Mesendoderm (in vitro differentiated cells): ENCODE measurements at regions not wholly inside any gene's neighbourhood (a gene's known extent, or its start where the extent isn't known, plus 50 kb on each side); places are given as distances from the start of the nearest gene placed in this dataset.
A peak's percentile ranks its signal among the peaks of the same experiment; 100 is the strongest.

Source experiments
- DNase-seq: peaks from one replicate; pipeline ENCODE4 v3.0.0; 2013
- H2AK5ac ChIP-seq: 2 replicates; pipeline ENCODE4 v1.6.1; 2013; ENCODE audit warnings: low read length, inconsistent platforms
- H2BK120ac ChIP-seq: 2 replicates; pipeline ENCODE4 v1.6.1; 2013; ENCODE audit warnings: low read depth, mild to moderate bottlenecking, low read length, moderate library complexity, mixed read lengths
- H2BK15ac ChIP-seq: replicated peaks from 2 replicates; pipeline ENCODE4 v1.6.1; 2013; ENCODE audit warnings: low read depth, mild to moderate bottlenecking, moderate library complexity
- H2BK5ac ChIP-seq: 2 replicates; pipeline ENCODE4 v1.6.1; 2013; ENCODE audit warnings: low read length, inconsistent platforms
- H3K18ac ChIP-seq: 2 replicates; pipeline ENCODE4 v1.6.1; 2013; ENCODE audit warnings: mild to moderate bottlenecking, low read length, mixed read lengths
- H3K23ac ChIP-seq: one replicate; pipeline ENCODE4 v1.6.1; 2013; ENCODE audit warnings: low read length
- H3K27ac ChIP-seq: 2 replicates; pipeline ENCODE4 v1.5.1; 2013; ENCODE audit warnings: low read depth, mild to moderate bottlenecking, inconsistent platforms, low read length, moderate library complexity
- H3K27me3 ChIP-seq: 2 replicates; pipeline ENCODE4 v1.6.1; 2013; ENCODE audit warnings: low read length, control low read depth, mild to moderate bottlenecking, inconsistent platforms; ENCODE audit not compliant: insufficient read depth, poor library complexity
- H3K36me3 ChIP-seq: 2 replicates; pipeline ENCODE4 v1.6.1; 2013; ENCODE audit warnings: low read length, inconsistent platforms; ENCODE audit not compliant: control insufficient read depth, insufficient read depth
- H3K4ac ChIP-seq: one replicate; pipeline ENCODE4 v1.6.1; 2013; ENCODE audit warnings: low read depth, mild to moderate bottlenecking, low read length, moderate library complexity
- H3K4me1 ChIP-seq: 2 replicates; pipeline ENCODE4 v1.6.1; 2013; ENCODE audit warnings: low read depth, low read length, inconsistent platforms; ENCODE audit not compliant: control insufficient read depth
- H3K4me2 ChIP-seq: 2 replicates; pipeline ENCODE4 v1.6.1; 2013; ENCODE audit warnings: low read length
- H3K4me3 ChIP-seq: 2 replicates; pipeline ENCODE4 v1.5.1; 2013; ENCODE audit warnings: mild to moderate bottlenecking, low read length
- H3K56ac ChIP-seq: one replicate; pipeline ENCODE4 v1.6.1; 2013; ENCODE audit warnings: low read length
- H3K79me1 ChIP-seq: 2 replicates; pipeline ENCODE4 v1.6.1; 2013; ENCODE audit warnings: low read length, inconsistent platforms
- H3K79me2 ChIP-seq: 2 replicates; pipeline ENCODE4 v1.6.1; 2013; ENCODE audit warnings: mild to moderate bottlenecking, low read length; ENCODE audit not compliant: control insufficient read depth, insufficient read depth
- H3K9ac ChIP-seq: 2 replicates; pipeline ENCODE4 v1.6.1; 2013; ENCODE audit warnings: low read length, inconsistent platforms
- H4K5ac ChIP-seq: one replicate; pipeline ENCODE4 v1.6.1; 2013; ENCODE audit warnings: low read length
- H4K8ac ChIP-seq: one replicate; pipeline ENCODE4 v1.6.1; 2013; ENCODE audit warnings: low read depth, mild to moderate bottlenecking, control low read depth, low read length, moderate library complexity
- WGBS: extraction: QIAGEN DNeasy Blood & Tissue Kit; methylation state at CpG from one replicate; pipeline ENCODE4 v1.1.7; 2013; ENCODE audit warnings: low lambda C conversion rate, missing lambda C conversion rate; ENCODE audit not compliant: insufficient coverage; ENCODE audit errors: extremely low coverage; 5-methylcytosine and 5-hydroxymethylcytosine counted together

DNA sequence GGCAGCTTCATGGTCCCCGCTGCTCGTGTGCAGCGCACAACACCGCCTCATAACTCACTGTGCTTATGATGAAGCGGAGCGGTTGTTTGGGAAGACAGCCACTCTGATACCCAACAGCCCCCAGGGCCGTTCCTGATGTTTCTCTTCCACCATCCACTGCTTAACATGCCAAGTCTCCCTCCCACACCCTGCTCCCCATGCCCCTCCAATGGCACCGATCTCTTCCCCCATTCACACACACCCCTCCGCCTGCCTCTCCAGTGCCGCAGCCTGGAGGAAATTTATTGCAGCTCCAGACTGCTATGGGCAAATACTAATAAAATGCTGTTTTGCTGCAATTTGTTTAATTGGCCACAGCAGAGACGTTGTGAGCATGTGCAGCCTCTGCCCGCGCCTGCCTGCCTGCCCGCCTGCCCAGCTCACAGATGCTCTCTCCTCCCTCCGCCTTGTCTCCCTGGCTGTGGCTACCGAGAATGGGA is 80.3 kb upstream of the LHX1 start:
- Histone ChIP-seq H3K4me1 (peaks cover under 1% of the 10 kb centered on the region), H4K8ac (no peak overlapping the region), H3K23ac (peak overlapping the region; percentile 82), H3K79me2 (no peaks in the 10 kb centered on the region), H3K18ac (no peak overlapping the region), H3K9ac (no peak overlapping the region), H3K4ac (no peak overlapping the region), H2BK15ac (no peak overlapping the region), H3K27ac (no peak overlapping the region), H3K79me1 (no peaks in the 10 kb centered on the region), H2BK120ac (no peak overlapping the region), H4K5ac (no peak overlapping the region), H2AK5ac (no peak overlapping the region), H3K56ac (peak overlapping the region; percentile 52), H3K4me2 (no peak overlapping the region), H3K36me3 (no peaks in the 10 kb centered on the region), H3K27me3 (no peaks in the 10 kb centered on the region), H2BK5ac (peak overlapping the region; percentile 35), H3K4me3 (no peak overlapping the region)
- no peak for DNase-seq
- no CpG with 5 or more reads among the region's 16 CpGs for WGBS

- Histone ChIP-seq H2BK120ac (no peak overlapping the region), H3K18ac (peak overlapping the region; percentile 25), H3K27ac (no peak overlapping the region), H4K8ac (no peak overlapping the region), H3K27me3 (no peaks in the 10 kb centered on the region), H3K4me2 (no peak overlapping the region), H3K56ac (peak overlapping the region; percentile 64), H3K23ac (no peak overlapping the region), H3K79me1 (no peaks in the 10 kb centered on the region), H4K5ac (no peak overlapping the region), H3K4me1 (peaks cover 3% of the 10 kb centered on the region), H3K36me3 (no peaks in the 10 kb centered on the region), H2BK5ac (peak overlapping the region; percentile 21), H3K79me2 (no peaks in the 10 kb centered on the region), H2BK15ac (no peak overlapping the region), H2AK5ac (peak overlapping the region; percentile 1), H3K4ac (peak overlapping the region; percentile 64), H3K4me3 (no peak overlapping the region), H3K9ac (no peak overlapping the region)
- no CpG with 5 or more reads among the region's 13 CpGs for WGBS
- DNase-seq, result no peak
Observed at GRCh38 chr17:36857698-36858097, 79.6 kb upstream of the LHX1 start.

DNA sequence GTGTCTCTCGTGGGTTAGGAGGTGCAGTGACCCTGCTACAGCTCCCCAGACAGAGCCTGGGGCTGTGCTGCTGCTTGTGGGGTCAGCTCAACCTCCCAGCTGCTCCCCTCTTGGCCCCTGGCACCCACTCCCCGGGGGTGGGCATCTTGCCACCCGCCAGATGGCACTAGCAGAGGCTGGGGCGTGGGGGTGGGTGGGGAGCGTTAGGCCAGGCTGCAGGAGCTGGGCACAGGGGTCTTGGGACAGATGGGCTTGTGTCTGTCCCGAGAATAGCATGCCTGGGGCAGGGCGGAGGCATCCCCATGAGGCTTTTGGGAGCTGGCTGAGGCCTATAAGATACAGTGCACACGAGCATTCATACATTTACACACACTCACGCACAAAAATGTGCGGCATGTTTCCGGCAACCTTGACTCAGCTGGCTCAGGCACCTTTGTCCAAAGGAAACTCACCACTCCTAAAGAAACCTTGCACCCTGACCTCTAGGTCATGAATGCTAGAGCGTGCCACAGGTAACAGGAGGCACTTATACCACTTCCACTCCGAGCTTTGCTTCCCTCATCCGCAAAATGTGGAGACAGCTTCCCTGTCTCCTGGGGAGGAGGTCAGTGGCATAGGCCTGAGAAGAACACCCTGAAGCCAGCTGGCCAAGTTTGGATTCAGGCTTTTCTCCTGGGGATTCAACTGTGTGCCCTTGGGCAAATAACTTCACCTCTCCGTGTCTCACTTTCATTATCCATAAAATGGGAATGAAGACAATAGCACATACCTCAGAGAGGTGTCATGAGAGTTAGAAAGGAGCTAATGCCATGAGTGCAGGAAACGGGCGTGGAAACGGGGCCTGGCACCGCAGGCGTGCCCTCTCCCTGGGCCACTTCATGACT is 78.9 kb upstream of the LHX1 start:
- peak overlapping the region; percentile 39 for H2BK5ac ChIP-seq
- no CpG with 5 or more reads among the region's 20 CpGs for WGBS
- H3K79me2 ChIP-seq, result no peaks in the 10 kb centered on the region
- no peak overlapping the region for H2BK120ac ChIP-seq
- peak overlapping the region; percentile 1 for H3K9ac ChIP-seq
- H3K18ac ChIP-seq, result peak overlapping the region; percentile 25
- no peaks in the 10 kb centered on the region for H3K79me1 ChIP-seq
- H4K5ac ChIP-seq, result no peak overlapping the region
- peak overlapping the region; percentile 48 for H2AK5ac ChIP-seq
- no peak overlapping the region for H3K4me3 ChIP-seq
- peaks cover 8% of the 10 kb centered on the region for H3K4me1 ChIP-seq
- peak overlapping the region; percentile 76 for H3K56ac ChIP-seq
- H3K4ac ChIP-seq, result peak overlapping the region; percentile 64
- H2BK15ac ChIP-seq, result no peak overlapping the region
- H3K4me2 ChIP-seq, result no peak overlapping the region
- H3K27me3 ChIP-seq, result no peaks in the 10 kb centered on the region
- no peak overlapping the region for H4K8ac ChIP-seq
- no peaks in the 10 kb centered on the region for H3K36me3 ChIP-seq
- peak; percentile 53 for DNase-seq
- peak overlapping the region; percentile 15 for H3K23ac ChIP-seq
- no peak overlapping the region for H3K27ac ChIP-seq

GRCh38 chr17:36859003-36859300 is 78.3 kb upstream of the LHX1 start:
- no peak overlapping the region for H3K4me3 ChIP-seq
- H3K9ac ChIP-seq, result peak overlapping the region; percentile 1
- no peak overlapping the region for H3K4me2 ChIP-seq
- no peak for DNase-seq
- no CpG with 5 or more reads among the region's 10 CpGs for WGBS
- H4K5ac ChIP-seq, result no peak overlapping the region
- H3K18ac ChIP-seq, result no peak overlapping the region
- H3K4me1 ChIP-seq, result peaks cover 8% of the 10 kb centered on the region
- peak overlapping the region; percentile 39 for H2BK5ac ChIP-seq
- no peak overlapping the region for H3K27ac ChIP-seq
- no peak overlapping the region for H3K4ac ChIP-seq
- H3K79me1 ChIP-seq, result no peaks in the 10 kb centered on the region
- H3K56ac ChIP-seq, result peak overlapping the region; percentile 45
- H4K8ac ChIP-seq, result no peak overlapping the region
- no peak overlapping the region for H2BK15ac ChIP-seq
- no peaks in the 10 kb centered on the region for H3K79me2 ChIP-seq
- no peaks in the 10 kb centered on the region for H3K36me3 ChIP-seq
- H2AK5ac ChIP-seq, result peak overlapping the region; percentile 48
- no peak overlapping the region for H2BK120ac ChIP-seq
- H3K23ac ChIP-seq, result peak overlapping the region; percentile 15
- H3K27me3 ChIP-seq, result no peaks in the 10 kb centered on the region

DNA sequence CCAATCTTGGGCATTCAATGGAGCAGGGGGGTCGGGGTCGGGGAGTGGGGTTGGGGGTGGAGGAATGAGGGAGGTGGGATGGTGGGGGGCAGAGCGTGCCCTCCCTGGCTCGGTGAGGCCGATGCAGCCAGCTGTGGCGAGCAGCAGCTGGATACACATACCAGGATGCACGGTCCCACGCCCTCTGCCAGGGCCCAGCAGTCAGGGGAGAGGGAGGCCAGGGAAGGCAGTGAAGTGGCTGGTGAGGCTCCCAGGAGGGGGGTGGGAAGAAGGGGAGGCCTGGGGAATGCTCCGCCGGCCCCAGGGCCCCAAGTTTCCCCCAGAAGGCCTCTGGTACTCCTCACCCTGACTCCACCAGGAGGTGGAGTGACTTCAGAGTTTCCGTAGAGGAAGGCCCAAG is 77.6 kb upstream of the LHX1 start:
- no peaks in the 10 kb centered on the region for H3K36me3 ChIP-seq
- no peak overlapping the region for H4K8ac ChIP-seq
- H2BK120ac ChIP-seq, result no peak overlapping the region
- no peak overlapping the region for H3K18ac ChIP-seq
- H3K79me2 ChIP-seq, result no peaks in the 10 kb centered on the region
- H3K27ac ChIP-seq, result no peak overlapping the region
- no peak overlapping the region for H3K23ac ChIP-seq
- peak overlapping the region; percentile 19 for H3K4ac ChIP-seq
- no peak for DNase-seq
- no CpG with 5 or more reads among the region's 11 CpGs for WGBS
- no peak overlapping the region for H3K9ac ChIP-seq
- H2BK5ac ChIP-seq, result peak overlapping the region; percentile 48
- H3K27me3 ChIP-seq, result no peaks in the 10 kb centered on the region
- H4K5ac ChIP-seq, result no peak overlapping the region
- peak overlapping the region; percentile 46 for H3K56ac ChIP-seq
- H3K4me3 ChIP-seq, result no peak overlapping the region
- no peak overlapping the region for H3K4me2 ChIP-seq
- H3K4me1 ChIP-seq, result peaks cover 9% of the 10 kb centered on the region
- no peak overlapping the region for H2BK15ac ChIP-seq
- no peak overlapping the region for H2AK5ac ChIP-seq
- no peaks in the 10 kb centered on the region for H3K79me1 ChIP-seq
